ENCODE measurements at regions not wholly inside any gene's neighbourhood (a gene's known extent, or its start where the extent isn't known, plus 50 kb on each side); places are given as distances from the start of the nearest gene placed in this dataset.

DNA sequence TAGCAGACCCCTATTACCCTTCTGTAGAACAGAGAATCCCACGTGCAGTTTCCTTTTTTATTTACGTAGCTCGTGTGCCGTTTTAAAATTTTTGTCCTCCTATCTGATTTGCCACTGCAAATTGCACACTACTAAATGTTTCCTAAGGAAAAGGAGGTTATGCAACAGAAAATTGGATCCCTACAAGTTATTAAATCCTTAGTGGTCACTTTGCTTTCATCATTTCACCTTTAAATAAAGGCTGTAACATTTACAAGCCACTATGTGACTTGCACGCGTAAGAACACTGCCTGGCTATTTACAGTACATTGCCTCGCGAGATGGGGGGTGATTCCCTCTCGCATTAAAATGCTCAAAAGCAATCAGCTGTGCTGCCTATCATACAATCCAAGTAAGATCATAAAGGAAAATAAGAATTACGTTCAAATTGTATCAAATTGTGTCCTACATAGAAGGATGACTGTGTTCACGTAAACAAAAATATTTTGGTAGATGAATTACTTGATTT, 525.6 kb downstream of the SUCLA2 start:
- no peak overlapping the region for H3K27ac Mint-ChIP-seq

DNA sequence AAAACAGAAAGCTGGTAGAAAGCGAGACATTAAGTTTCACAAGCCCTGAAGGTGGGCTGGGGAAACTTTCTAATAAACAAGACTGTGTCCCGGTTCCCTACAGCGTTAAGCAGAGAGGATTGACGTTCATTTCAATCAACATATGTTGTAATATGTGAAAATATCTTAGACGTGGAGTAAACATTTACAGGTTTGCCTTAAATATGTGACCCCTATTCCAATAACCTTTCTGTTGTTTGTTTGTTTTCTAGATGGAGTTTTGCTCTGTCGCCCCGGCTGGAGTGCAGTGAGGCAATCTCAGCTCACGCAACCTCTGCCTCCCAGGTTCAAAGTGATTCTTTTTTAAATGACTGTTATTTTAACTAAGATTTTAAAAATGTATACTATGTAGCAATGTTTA, 526.2 kb downstream of the SUCLA2 start:
- Mint-ChIP-seq H3K27me3 (ENCODE audit: low read depth) (no peaks in the 10 kb centered on the region), H3K36me3 (ENCODE audit: low read depth) (no peaks in the 10 kb centered on the region), H3K9me3 (peaks cover 3% of the 10 kb centered on the region), H3K27ac (no peak overlapping the region), H3K4me1 (ENCODE audit: low read depth) (no peaks in the 10 kb centered on the region), H3K4me3 (no peak overlapping the region)
- intact Hi-C loops (cut with micrococcal nuclease): no loop called here
- no peak for DNase-seq
- CTCF ChIA-PET: no interaction called here

More for the DNA sequence above, 525.6 kb downstream of the SUCLA2 start:
- H3K4me1 Mint-ChIP-seq (ENCODE audit: low read depth): no peaks in the 10 kb centered on the region
- no peak overlapping the region for H3K4me3 Mint-ChIP-seq
- intact Hi-C loops (cut with micrococcal nuclease): no loop called here
- CTCF ChIA-PET: no interaction called here
- no peaks in the 10 kb centered on the region for H3K27me3 Mint-ChIP-seq (ENCODE audit: low read depth)
- no peaks in the 10 kb centered on the region for H3K36me3 Mint-ChIP-seq (ENCODE audit: low read depth)
- no peak for DNase-seq
- H3K9me3 Mint-ChIP-seq: peaks cover 3% of the 10 kb centered on the region

DNA sequence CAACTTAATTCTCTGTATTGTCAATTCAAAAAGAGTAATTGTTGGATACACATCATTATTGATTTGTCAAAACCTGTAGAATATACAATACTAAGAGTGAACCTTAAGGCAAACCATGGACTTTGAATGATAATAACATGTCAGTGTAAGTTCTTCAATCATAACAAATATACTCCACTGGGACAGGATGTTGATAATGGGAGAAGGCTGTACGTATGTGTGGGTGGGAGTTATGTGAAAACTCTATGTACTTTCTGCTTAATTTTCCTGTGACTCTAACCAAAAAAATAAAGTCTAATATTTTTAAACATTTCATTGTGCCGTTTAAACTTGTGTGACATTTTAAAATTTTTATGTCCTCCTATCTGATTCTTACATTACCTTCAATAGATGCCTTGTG, 526.7 kb downstream of the SUCLA2 start:
- no peak for DNase-seq
- intact Hi-C loops (cut with micrococcal nuclease): no loop called here
- CTCF ChIA-PET: no interaction called here
- no peak overlapping the region for H3K27ac Mint-ChIP-seq
- H3K4me1 Mint-ChIP-seq (ENCODE audit: low read depth): no peaks in the 10 kb centered on the region
- H3K27me3 Mint-ChIP-seq (ENCODE audit: low read depth): no peaks in the 10 kb centered on the region
- no peak overlapping the region for H3K4me3 Mint-ChIP-seq
- H3K9me3 Mint-ChIP-seq: peaks cover 3% of the 10 kb centered on the region
- H3K36me3 Mint-ChIP-seq (ENCODE audit: low read depth): no peaks in the 10 kb centered on the region

- H3K4me3 Mint-ChIP-seq: no peak overlapping the region
- CTCF ChIA-PET: no interaction called here
- no peak for DNase-seq
- no peak overlapping the region for H3K27ac Mint-ChIP-seq
- peaks cover 3% of the 10 kb centered on the region for H3K9me3 Mint-ChIP-seq
- H3K36me3 Mint-ChIP-seq (ENCODE audit: low read depth): no peaks in the 10 kb centered on the region
- H3K27me3 Mint-ChIP-seq (ENCODE audit: low read depth): no peaks in the 10 kb centered on the region
- intact Hi-C loops (cut with micrococcal nuclease): no loop called here
- H3K4me1 Mint-ChIP-seq (ENCODE audit: low read depth): no peaks in the 10 kb centered on the region
Measured at GRCh38 chr13:47472516-47472915, 528.6 kb downstream of the SUCLA2 start.

DNA sequence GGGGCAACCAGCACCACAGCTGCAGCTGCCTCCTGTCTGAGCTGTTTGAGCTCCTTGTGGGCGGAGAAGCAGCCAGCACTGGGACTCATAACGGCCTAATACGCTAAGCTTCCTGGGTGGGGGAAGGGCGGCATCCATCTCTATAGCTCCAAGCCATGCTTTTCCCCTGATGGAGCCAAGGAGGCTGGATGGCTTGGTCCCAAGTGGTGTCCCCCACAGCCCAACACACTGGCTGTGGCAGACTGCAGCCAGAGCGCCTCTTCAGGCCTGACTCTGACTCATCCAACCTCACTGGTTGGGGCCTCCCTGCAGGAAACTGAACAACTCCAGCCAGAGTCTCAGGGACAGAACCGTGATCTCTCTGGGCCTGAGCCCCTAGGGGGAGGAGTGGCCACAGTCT, 537.3 kb downstream of the SUCLA2 start:
- no peak overlapping the region for H3K27ac Mint-ChIP-seq
- intact Hi-C loops (cut with micrococcal nuclease): no loop called here
- H3K36me3 Mint-ChIP-seq (ENCODE audit: low read depth): no peaks in the 10 kb centered on the region
- CTCF ChIA-PET: no interaction called here
- peaks cover 15% of the 10 kb centered on the region for H3K9me3 Mint-ChIP-seq
- DNase-seq: no peak
- H3K4me3 Mint-ChIP-seq: no peak overlapping the region
- H3K27me3 Mint-ChIP-seq (ENCODE audit: low read depth): no peaks in the 10 kb centered on the region
- no peaks in the 10 kb centered on the region for H3K4me1 Mint-ChIP-seq (ENCODE audit: low read depth)

- Mint-ChIP-seq H3K9me3 (peaks cover 15% of the 10 kb centered on the region), H3K27ac (no peak overlapping the region), H3K4me1 (ENCODE audit: low read depth) (no peaks in the 10 kb centered on the region), H3K27me3 (ENCODE audit: low read depth) (no peaks in the 10 kb centered on the region), H3K36me3 (ENCODE audit: low read depth) (no peaks in the 10 kb centered on the region), H3K4me3 (no peak overlapping the region)
- no peak for DNase-seq
- intact Hi-C loops (cut with micrococcal nuclease): no loop called here
- CTCF ChIA-PET: no interaction called here
Measured at GRCh38 chr13:47463002-47463401, 538.1 kb downstream of the SUCLA2 start.

DNA sequence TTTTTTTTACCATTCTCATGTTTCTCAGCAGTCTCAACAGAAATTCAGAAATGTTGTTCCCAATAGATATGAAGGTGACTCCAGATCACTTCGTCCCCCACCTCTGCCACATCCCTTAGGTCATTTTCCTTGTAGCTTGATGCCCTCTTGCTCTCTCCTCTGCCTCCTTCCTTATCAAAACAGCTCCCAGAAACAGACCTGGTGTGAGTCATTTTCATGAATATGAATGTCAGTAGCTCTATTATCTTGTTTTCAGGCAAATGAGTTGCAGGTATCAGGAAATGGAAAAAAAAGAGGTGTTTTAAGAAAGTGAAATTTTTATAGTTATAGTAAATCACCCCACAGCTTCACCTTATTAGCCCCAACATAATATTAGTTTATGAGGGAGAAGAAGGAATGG, 539.3 kb downstream of the SUCLA2 start:
- Mint-ChIP-seq H3K27ac (no peak overlapping the region), H3K9me3 (peaks cover 13% of the 10 kb centered on the region), H3K27me3 (ENCODE audit: low read depth) (no peaks in the 10 kb centered on the region), H3K4me3 (no peak overlapping the region), H3K4me1 (ENCODE audit: low read depth) (no peaks in the 10 kb centered on the region), H3K36me3 (ENCODE audit: low read depth) (no peaks in the 10 kb centered on the region)
- CTCF ChIA-PET: interaction anchor here (0.6 kb wide), 2 partner anchors 469 to 475 kb away, joined by 3 read pairs; no protein-coding TSS in a partner anchor
- intact Hi-C loops (cut with micrococcal nuclease): no loop called here
- no peak for DNase-seq

DNA sequence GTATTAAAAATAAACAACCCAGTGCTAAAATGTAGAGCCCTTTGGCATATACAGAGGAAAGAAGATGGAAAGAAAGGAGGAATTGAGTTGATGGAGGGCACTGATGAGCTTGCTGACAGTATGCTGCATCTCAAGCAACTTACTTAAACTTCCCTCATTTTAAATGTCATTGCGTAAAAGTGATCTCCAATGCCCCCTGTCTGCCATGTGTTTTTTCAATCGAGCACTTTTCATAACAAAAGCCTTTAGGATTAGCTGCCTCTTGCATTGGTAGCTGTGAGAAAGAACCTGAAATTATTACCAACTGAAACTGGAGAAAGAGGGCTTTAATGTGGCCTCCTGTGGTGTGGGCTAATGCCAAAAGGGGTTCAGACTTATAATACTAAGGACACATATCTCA, 541.6 kb downstream of the SUCLA2 start:
- H3K4me3 Mint-ChIP-seq: no peak overlapping the region

GRCh38 chr13:47457626-47458025, 543.4 kb downstream of the SUCLA2 start:
- intact Hi-C loops (cut with micrococcal nuclease): no loop called here

More for the DNA sequence above, 541.6 kb downstream of the SUCLA2 start:
- Mint-ChIP-seq H3K27me3 (ENCODE audit: low read depth) (no peaks in the 10 kb centered on the region), H3K9me3 (peaks cover 4% of the 10 kb centered on the region), H3K36me3 (ENCODE audit: low read depth) (no peaks in the 10 kb centered on the region), H3K27ac (no peak overlapping the region), H3K4me1 (ENCODE audit: low read depth) (no peaks in the 10 kb centered on the region)
- intact Hi-C loops (cut with micrococcal nuclease): no loop called here
- DNase-seq: no peak
- CTCF ChIA-PET: no interaction called here

DNA sequence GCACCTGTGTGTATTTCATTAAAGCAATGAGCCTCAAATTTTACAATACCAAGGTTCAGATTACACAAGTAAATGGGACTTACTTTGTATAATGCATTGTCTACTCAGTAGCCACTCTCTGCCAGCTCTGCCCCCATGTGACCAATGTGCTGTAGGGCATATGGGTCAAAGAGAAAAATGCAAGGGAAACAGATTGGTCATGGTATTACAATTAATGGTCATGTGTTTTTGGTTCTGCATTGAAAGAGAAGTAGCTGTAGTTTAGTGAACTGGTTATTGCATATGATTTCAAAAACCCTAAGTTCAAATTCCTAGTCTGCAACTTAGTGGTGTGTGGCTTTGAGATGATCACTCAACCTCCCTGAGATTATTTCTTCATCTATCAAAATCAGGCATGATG, 545.4 kb downstream of the SUCLA2 start:
- Mint-ChIP-seq H3K4me3 (no peak overlapping the region), H3K36me3 (ENCODE audit: low read depth) (no peaks in the 10 kb centered on the region), H3K4me1 (ENCODE audit: low read depth) (no peaks in the 10 kb centered on the region), H3K27me3 (ENCODE audit: low read depth) (no peaks in the 10 kb centered on the region), H3K9me3 (no peaks in the 10 kb centered on the region), H3K27ac (no peak overlapping the region)
- no peak for DNase-seq
- intact Hi-C loops (cut with micrococcal nuclease): no loop called here
- CTCF ChIA-PET: no interaction called here

More at GRCh38 chr13:47457626-47458025, 543.4 kb downstream of the SUCLA2 start:
- no peaks in the 10 kb centered on the region for H3K4me1 Mint-ChIP-seq (ENCODE audit: low read depth)
- no peak for DNase-seq
- no peak overlapping the region for H3K4me3 Mint-ChIP-seq
- CTCF ChIA-PET: no interaction called here
- no peaks in the 10 kb centered on the region for H3K36me3 Mint-ChIP-seq (ENCODE audit: low read depth)
- no peak overlapping the region for H3K27ac Mint-ChIP-seq
- no peaks in the 10 kb centered on the region for H3K27me3 Mint-ChIP-seq (ENCODE audit: low read depth)
- no peaks in the 10 kb centered on the region for H3K9me3 Mint-ChIP-seq

- no peaks in the 10 kb centered on the region for H3K9me3 Mint-ChIP-seq
- H3K4me1 Mint-ChIP-seq (ENCODE audit: low read depth): no peaks in the 10 kb centered on the region
- H3K27me3 Mint-ChIP-seq (ENCODE audit: low read depth): no peaks in the 10 kb centered on the region
- H3K27ac Mint-ChIP-seq: no peak overlapping the region
- intact Hi-C loops (cut with micrococcal nuclease): no loop called here
- H3K36me3 Mint-ChIP-seq (ENCODE audit: low read depth): no peaks in the 10 kb centered on the region
- DNase-seq: no peak
- CTCF ChIA-PET: no interaction called here
- no peak overlapping the region for H3K4me3 Mint-ChIP-seq
Measured at GRCh38 chr13:47454986-47455385, 546.1 kb downstream of the SUCLA2 start.

GRCh38 chr13:47437406-47437805, 540.6 kb upstream of the HTR2A start:
- Mint-ChIP-seq H3K9me3 (peaks cover 3% of the 10 kb centered on the region), H3K36me3 (ENCODE audit: low read depth) (no peaks in the 10 kb centered on the region), H3K27me3 (ENCODE audit: low read depth) (no peaks in the 10 kb centered on the region), H3K27ac (no peak overlapping the region), H3K4me3 (no peak overlapping the region), H3K4me1 (ENCODE audit: low read depth) (no peaks in the 10 kb centered on the region)
- intact Hi-C loops (cut with micrococcal nuclease): no loop called here
- DNase-seq: no peak
- CTCF ChIA-PET: no interaction called here

- no peak overlapping the region for H3K27ac Mint-ChIP-seq
- H3K4me1 Mint-ChIP-seq (ENCODE audit: low read depth): no peaks in the 10 kb centered on the region
Measured at GRCh38 chr13:47433461-47434005, 536.7 kb upstream of the HTR2A start.

More at GRCh38 chr13:47433461-47434005, 536.7 kb upstream of the HTR2A start:
- intact Hi-C loops (cut with micrococcal nuclease): no loop called here
- Mint-ChIP-seq H3K9me3 (peaks cover 3% of the 10 kb centered on the region), H3K36me3 (ENCODE audit: low read depth) (no peaks in the 10 kb centered on the region), H3K27me3 (ENCODE audit: low read depth) (no peaks in the 10 kb centered on the region), H3K4me3 (no peak overlapping the region)
- CTCF ChIA-PET: no interaction called here
- no peak for DNase-seq
